ENCODE measurements at regions not wholly inside any gene's neighbourhood (a gene's known extent, or its start where the extent isn't known, plus 50 kb on each side); places are given as distances from the start of the nearest gene placed in this dataset.

DNA sequence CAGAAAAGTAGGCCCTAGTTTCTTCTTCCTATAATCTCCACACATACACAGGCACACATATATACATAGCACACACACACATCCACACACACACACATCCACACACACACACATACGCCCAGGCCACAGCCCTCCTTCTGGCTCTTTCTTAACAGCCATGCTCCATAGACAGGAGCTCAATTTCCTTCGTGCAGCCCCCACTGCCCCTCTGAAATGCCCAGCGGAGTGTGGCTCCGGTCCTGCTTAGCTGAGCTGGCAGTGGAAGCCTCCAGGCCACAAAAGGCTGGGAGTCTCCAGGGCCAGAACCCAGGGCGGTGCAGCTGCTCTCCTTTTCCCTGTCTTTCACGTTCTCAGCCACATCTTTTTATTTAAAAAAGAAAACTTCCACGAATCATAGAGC is 282.9 kb upstream of the IGFBP3 start:
- Histone ChIP-seq H3K27ac (ENCODE audit: poor library complexity, severe bottlenecking) (no peak overlapping the region), H3K36me3 (ENCODE audit: low read depth) (no peaks in the 10 kb centered on the region), H3K27me3 (ENCODE audit: insufficient read depth, poor library complexity, severe bottlenecking) (no peaks in the 10 kb centered on the region), H3K9me3 (ENCODE audit: severe bottlenecking) (no peaks in the 10 kb centered on the region), H3K4me3 (ENCODE audit: severe bottlenecking) (no peak overlapping the region), H3K4me1 (ENCODE audit: insufficient read depth, poor library complexity, severe bottlenecking) (no peaks in the 10 kb centered on the region)
- DNase-seq (ENCODE audit: low spot score) (no peak), ATAC-seq (ENCODE audit: low read depth) (no peak)
- TF ChIP-seq, protein P1, sequence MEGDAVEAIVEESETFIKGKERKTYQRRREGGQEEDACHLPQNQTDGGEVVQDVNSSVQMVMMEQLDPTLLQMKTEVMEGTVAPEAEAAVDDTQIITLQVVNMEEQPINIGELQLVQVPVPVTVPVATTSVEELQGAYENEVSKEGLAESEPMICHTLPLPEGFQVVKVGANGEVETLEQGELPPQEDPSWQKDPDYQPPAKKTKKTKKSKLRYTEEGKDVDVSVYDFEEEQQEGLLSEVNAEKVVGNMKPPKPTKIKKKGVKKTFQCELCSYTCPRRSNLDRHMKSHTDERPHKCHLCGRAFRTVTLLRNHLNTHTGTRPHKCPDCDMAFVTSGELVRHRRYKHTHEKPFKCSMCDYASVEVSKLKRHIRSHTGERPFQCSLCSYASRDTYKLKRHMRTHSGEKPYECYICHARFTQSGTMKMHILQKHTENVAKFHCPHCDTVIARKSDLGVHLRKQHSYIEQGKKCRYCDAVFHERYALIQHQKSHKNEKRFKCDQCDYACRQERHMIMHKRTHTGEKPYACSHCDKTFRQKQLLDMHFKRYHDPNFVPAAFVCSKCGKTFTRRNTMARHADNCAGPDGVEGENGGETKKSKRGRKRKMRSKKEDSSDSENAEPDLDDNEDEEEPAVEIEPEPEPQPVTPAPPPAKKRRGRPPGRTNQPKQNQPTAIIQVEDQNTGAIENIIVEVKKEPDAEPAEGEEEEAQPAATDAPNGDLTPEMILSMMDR (IDR thresholded peaks at IDR 0.05; ENCODE audit: poor library complexity, severe bottlenecking), result no peak

DNA sequence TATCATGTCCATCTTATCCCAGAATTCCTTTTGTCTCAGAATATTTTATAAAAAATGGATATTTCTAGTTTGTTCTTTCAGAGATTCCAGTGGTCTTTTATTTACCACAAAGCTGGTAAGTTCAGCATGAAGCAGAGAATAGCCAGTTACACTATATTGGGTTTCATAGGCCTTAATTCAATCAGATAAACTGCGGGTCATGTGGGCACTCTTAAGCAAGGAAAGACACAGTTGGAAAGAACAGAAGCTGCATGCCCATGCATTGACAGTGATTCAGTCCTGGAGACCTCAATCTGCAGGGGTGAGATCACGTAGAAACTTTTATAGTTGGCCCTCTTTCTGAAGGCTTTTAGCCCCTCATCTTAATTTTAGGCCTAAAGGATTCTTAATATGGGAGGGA is 281.3 kb upstream of the IGFBP3 start:
- Histone ChIP-seq H3K36me3 (ENCODE audit: low read depth) (no peaks in the 10 kb centered on the region), H3K4me1 (ENCODE audit: insufficient read depth, poor library complexity, severe bottlenecking) (no peaks in the 10 kb centered on the region), H3K9me3 (ENCODE audit: severe bottlenecking) (no peaks in the 10 kb centered on the region), H3K27ac (ENCODE audit: poor library complexity, severe bottlenecking) (no peak overlapping the region), H3K4me3 (ENCODE audit: severe bottlenecking) (no peak overlapping the region), H3K27me3 (ENCODE audit: insufficient read depth, poor library complexity, severe bottlenecking) (no peaks in the 10 kb centered on the region)
- TF ChIP-seq, protein P1 (IDR thresholded peaks at IDR 0.05; ENCODE audit: poor library complexity, severe bottlenecking), result no peak
- no peak for DNase-seq (ENCODE audit: low spot score)
- no peak for ATAC-seq (ENCODE audit: low read depth)

DNA sequence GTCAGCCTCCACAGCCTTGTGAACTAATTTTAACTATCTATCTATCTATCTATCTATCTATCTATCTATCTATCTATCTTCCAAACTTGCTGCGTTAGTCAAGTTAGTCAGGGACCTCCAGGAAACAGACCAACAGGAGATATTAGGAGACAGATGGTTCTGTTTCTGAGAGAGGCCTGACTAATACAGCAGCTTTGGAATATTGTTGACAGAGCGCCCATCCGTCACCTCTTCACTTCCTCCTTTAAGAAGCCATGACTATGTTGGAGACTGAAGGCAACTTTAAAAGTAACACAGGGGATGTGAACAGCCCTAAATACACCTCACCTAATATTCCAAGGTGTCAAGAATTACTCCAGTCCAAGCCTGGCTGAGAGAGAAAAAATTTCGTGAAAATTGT is 280.9 kb upstream of the IGFBP3 start:
- H3K4me3 ChIP-seq (ENCODE audit: severe bottlenecking), result no peak overlapping the region
- H3K27me3 ChIP-seq (ENCODE audit: insufficient read depth, poor library complexity, severe bottlenecking), result no peaks in the 10 kb centered on the region
- ATAC-seq (ENCODE audit: low read depth), result no peak
- no peaks in the 10 kb centered on the region for H3K9me3 ChIP-seq (ENCODE audit: severe bottlenecking)
- TF ChIP-seq, protein P1 (IDR thresholded peaks at IDR 0.05; ENCODE audit: poor library complexity, severe bottlenecking), result no peak
- no peak for DNase-seq (ENCODE audit: low spot score)
- no peaks in the 10 kb centered on the region for H3K36me3 ChIP-seq (ENCODE audit: low read depth)
- H3K27ac ChIP-seq (ENCODE audit: poor library complexity, severe bottlenecking), result no peak overlapping the region
- H3K4me1 ChIP-seq (ENCODE audit: insufficient read depth, poor library complexity, severe bottlenecking), result no peaks in the 10 kb centered on the region

DNA sequence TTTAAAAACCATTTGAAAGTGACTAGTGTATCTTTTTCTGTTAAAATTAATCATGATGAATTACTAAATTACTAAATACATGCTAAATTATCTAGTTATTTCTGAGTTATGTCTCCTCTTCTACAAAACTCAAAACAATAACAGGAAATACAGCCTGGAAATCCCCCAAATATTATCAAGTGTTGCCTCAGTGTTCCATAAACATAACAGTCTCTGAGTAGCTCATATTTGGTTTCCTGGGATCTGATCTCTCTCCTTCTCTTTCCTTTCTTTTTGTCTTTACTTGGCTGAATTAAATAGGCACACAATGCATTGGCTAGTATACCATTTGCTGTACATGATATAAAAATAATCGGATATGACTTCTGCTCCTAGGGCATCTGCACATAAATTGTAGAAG is 277.6 kb upstream of the IGFBP3 start:
- Histone ChIP-seq H3K9me3 (ENCODE audit: severe bottlenecking) (no peaks in the 10 kb centered on the region), H3K4me3 (ENCODE audit: severe bottlenecking) (no peak overlapping the region), H3K36me3 (ENCODE audit: low read depth) (no peaks in the 10 kb centered on the region), H3K4me1 (ENCODE audit: insufficient read depth, poor library complexity, severe bottlenecking) (no peaks in the 10 kb centered on the region), H3K27ac (ENCODE audit: poor library complexity, severe bottlenecking) (no peak overlapping the region), H3K27me3 (ENCODE audit: insufficient read depth, poor library complexity, severe bottlenecking) (no peaks in the 10 kb centered on the region)
- TF ChIP-seq, protein P1 (IDR thresholded peaks at IDR 0.05; ENCODE audit: poor library complexity, severe bottlenecking), result no peak
- DNase-seq (ENCODE audit: low spot score) (no peak), ATAC-seq (ENCODE audit: low read depth) (no peak)

DNA sequence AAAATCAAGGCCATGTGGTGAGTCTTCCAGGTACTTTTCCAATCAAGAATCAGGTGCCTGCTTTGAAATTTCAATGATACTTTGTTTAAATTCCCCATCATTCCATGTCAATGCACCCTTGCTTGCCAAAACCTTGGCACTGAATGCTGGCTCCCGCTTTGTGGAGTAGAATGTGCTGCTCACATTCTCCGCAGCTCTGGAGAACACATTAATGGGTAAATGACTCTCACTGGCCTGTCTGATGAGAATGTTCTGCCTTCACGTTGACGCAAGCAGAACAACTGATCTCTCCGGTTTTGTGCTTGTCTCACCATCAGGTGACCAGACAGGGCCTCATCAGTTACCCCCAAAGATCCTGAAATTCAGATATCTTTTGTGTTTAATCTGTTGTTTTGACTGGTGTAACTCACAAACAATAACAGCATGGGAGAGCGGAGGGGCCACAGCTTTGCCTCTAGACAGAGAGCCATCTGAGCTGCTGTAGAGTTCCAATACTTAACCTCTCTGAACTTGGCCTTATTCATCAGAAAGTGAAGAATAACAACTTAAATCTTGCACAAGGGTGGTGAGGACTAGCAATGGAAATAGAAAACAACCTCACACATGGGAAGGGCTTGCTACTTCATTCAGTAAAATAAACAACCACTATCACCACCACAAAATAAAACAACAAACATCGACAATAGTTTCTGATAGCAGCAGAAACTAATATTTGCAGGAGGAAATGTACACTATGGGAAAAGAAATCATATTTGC is 276.9 kb upstream of the IGFBP3 start:
- Histone ChIP-seq H3K27me3 (ENCODE audit: insufficient read depth, poor library complexity, severe bottlenecking) (no peaks in the 10 kb centered on the region), H3K27ac (ENCODE audit: poor library complexity, severe bottlenecking) (no peak overlapping the region), H3K4me3 (ENCODE audit: severe bottlenecking) (no peak overlapping the region), H3K36me3 (ENCODE audit: low read depth) (no peaks in the 10 kb centered on the region), H3K9me3 (ENCODE audit: severe bottlenecking) (no peaks in the 10 kb centered on the region), H3K4me1 (ENCODE audit: insufficient read depth, poor library complexity, severe bottlenecking) (no peaks in the 10 kb centered on the region)
- DNase-seq (ENCODE audit: low spot score) (no peak), ATAC-seq (ENCODE audit: low read depth) (no peak)
- TF ChIP-seq, protein P1 (IDR thresholded peaks at IDR 0.05; ENCODE audit: poor library complexity, severe bottlenecking), result no peak
